Ishikawa (cell line): ENCODE measurements at regions not wholly inside any gene's neighbourhood (a gene's known extent, or its start where the extent isn't known, plus 50 kb on each side); places are given as distances from the start of the nearest gene placed in this dataset.

Source experiments
- CEBPB ChIP-seq: IDR thresholded peaks from 2 replicates; pipeline ENCODE4 v1.6.1; 2012
- CREB1 ChIP-seq: IDR thresholded peaks from 2 replicates; pipeline ENCODE4 v1.6.1; 2012; ENCODE audit warnings: low read depth
- EGR1 ChIP-seq: IDR thresholded peaks from 2 replicates; pipeline ENCODE4 v1.6.1; 2012
- EP300 ChIP-seq: IDR thresholded peaks from 2 replicates; pipeline ENCODE4 v1.6.1; 2012; ENCODE audit warnings: borderline replicate concordance
- FOXM1 ChIP-seq: IDR thresholded peaks from 2 replicates; pipeline ENCODE4 v1.6.1; 2012; ENCODE audit warnings: low read depth, borderline replicate concordance
- NFIC ChIP-seq: IDR thresholded peaks from 2 replicates; pipeline ENCODE4 v1.6.1; 2012
- RAD21 ChIP-seq: IDR thresholded peaks from 2 replicates; pipeline ENCODE4 v1.6.1; 2012; ENCODE audit warnings: low read depth
- REST ChIP-seq: IDR thresholded peaks from 2 replicates; pipeline ENCODE4 v1.6.1; 2012; ENCODE audit warnings: low read depth, mild to moderate bottlenecking
- TAF1 ChIP-seq: IDR thresholded peaks from 2 replicates; pipeline ENCODE4 v1.6.1; 2012; ENCODE audit warnings: low read depth, mild to moderate bottlenecking
- TCF12 ChIP-seq: IDR thresholded peaks from 2 replicates; pipeline ENCODE4 v1.6.1; 2012; ENCODE audit warnings: low read depth
- TEAD4 ChIP-seq: IDR thresholded peaks from 2 replicates; pipeline ENCODE4 v1.6.1; 2012
- YY1 ChIP-seq: IDR thresholded peaks from 2 replicates; pipeline ENCODE4 v1.6.1; 2012; ENCODE audit warnings: low read depth
- ZBTB7A ChIP-seq: IDR thresholded peaks from 2 replicates; pipeline ENCODE4 v1.6.1; 2012; ENCODE audit warnings: low read depth
- TF ChIP-seq, protein P1 (sequence below): IDR thresholded peaks from 2 replicates; pipeline ENCODE4 v1.6.1; 2012
- TF ChIP-seq, protein P2 (sequence below): IDR thresholded peaks from 2 replicates; pipeline ENCODE4 v1.6.1; 2012

GRCh38 chr18:78165525-78165924 is 814.1 kb upstream of the SALL3 start:
- TF ChIP-seq NFIC (no peak), YY1 (no peak), TEAD4 (no peak), FOXM1 (no peak), TCF12 (no peak), ZBTB7A (no peak), EGR1 (no peak), TAF1 (no peak), CREB1 (no peak), RAD21 (no peak), EP300 (no peak), CEBPB (no peak)
- TF ChIP-seq, protein P1, sequence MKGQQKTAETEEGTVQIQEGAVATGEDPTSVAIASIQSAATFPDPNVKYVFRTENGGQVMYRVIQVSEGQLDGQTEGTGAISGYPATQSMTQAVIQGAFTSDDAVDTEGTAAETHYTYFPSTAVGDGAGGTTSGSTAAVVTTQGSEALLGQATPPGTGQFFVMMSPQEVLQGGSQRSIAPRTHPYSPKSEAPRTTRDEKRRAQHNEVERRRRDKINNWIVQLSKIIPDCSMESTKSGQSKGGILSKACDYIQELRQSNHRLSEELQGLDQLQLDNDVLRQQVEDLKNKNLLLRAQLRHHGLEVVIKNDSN = no peak
- TF ChIP-seq, protein P2, sequence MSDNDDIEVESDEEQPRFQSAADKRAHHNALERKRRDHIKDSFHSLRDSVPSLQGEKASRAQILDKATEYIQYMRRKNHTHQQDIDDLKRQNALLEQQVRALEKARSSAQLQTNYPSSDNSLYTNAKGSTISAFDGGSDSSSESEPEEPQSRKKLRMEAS = no peak

- no peak for TF ChIP-seq TAF1
- TF ChIP-seq, protein P1 = no peak
- TF ChIP-seq REST = no peak
- no peak for TF ChIP-seq TEAD4
- no peak for TF ChIP-seq EP300
- TF ChIP-seq, protein P2 = no peak
- no peak for TF ChIP-seq RAD21
- TF ChIP-seq FOXM1 = no peak
- TF ChIP-seq NFIC = no peak
These were observed 811.1 kb upstream of the SALL3 start for GRCh38 chr18:78168526-78168925.

DNA sequence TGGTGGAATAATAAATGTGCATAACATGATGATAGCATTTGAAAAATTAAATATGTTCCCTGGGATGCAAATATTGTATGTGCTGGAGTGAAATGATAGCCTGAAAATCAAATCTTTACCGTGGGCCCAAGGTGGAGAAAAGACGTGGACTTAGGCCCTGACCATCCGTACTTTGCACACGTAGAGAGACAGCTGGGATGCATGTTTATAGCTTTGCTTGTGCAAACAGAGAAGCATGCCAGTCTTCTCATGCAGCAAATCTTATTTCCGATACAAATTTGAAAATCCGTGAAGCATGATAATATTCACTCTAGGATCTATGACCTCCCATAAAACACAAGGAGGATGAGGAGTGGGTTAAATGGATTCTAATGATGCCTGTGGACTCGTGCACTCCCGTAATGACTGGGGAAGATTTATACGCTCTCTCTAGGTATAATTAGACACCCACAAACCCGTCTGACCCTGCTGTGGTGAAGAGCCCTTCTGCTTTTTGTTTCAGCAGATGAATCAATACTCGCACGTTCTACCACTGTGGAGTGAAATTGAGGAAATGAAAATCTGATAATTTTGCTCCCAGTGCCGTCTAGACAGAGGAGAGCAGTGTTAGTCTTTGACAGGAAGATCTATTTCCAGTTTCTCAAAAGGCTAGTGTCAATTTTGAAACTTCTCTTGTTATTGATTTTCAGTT is 810.3 kb upstream of the SALL3 start:
- TF ChIP-seq, protein P1 = no peak
- TF ChIP-seq RAD21 = no peak
- no peak for TF ChIP-seq TCF12
- no peak for TF ChIP-seq EP300
- no peak for TF ChIP-seq YY1
- TF ChIP-seq CEBPB = no peak
- TF ChIP-seq NFIC = no peak
- no peak for TF ChIP-seq ZBTB7A
- no peak for TF ChIP-seq REST
- TF ChIP-seq TAF1 = no peak
- TF ChIP-seq CREB1 = no peak
- TF ChIP-seq FOXM1 = no peak

DNA sequence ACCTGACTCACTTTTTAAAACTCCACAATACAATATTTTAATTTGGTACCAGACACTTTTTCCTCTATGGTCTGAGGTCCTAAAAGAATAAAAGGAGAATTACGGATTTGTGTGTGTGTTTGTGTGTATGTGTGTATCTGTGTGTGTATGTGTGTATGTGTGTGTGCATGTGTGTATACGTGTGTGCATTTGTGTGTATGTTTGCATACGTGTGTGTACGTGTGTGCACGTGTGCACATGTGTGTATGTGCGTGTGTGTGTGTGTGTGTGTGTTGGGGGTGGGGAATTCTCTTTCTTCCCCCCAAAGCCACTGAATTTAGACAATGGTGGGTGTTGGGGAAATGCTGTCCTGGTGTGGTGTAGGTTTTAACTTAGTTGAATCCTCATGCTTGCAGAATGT is 807.7 kb upstream of the SALL3 start:
- no peak for TF ChIP-seq FOXM1
- no peak for TF ChIP-seq TAF1
- TF ChIP-seq ZBTB7A = no peak
- TF ChIP-seq, protein P1 = no peak
- TF ChIP-seq NFIC = no peak
- TF ChIP-seq RAD21 = no peak

GRCh38 chr18:78174737-78175136 is 804.9 kb upstream of the SALL3 start:
- TF ChIP-seq EP300 (no peak), TAF1 (no peak), YY1 (no peak), CEBPB (no peak), CREB1 (no peak), FOXM1 (no peak)
